Left ventricle myocardium superior (tissue), 1 donor: ENCODE measurements at regions not wholly inside any gene's neighbourhood (a gene's known extent, or its start where the extent isn't known, plus 50 kb on each side); places are given as distances from the start of the nearest gene placed in this dataset.

Experiments
- ATAC-seq: fragments of 200-7000 bp; cut with Tn5 transposase; one replicate; pipeline ENCODE4 v1.9.1; 2020; ENCODE audit warnings: mild to moderate bottlenecking, moderate library complexity
- DNase-seq: peaks from one replicate; pipeline ENCODE4 v3.0.0-alpha.2; 2020
- intact Hi-C: fragments of 100-400 bp; cut with micrococcal nuclease; formaldehyde crosslinking; loops from one replicate; pipeline ENCODE4 v1.11.0; 2022
- donor health status: DM: no; HTN: yes; CAD: no; lungs with severe emphysema.

DNA sequence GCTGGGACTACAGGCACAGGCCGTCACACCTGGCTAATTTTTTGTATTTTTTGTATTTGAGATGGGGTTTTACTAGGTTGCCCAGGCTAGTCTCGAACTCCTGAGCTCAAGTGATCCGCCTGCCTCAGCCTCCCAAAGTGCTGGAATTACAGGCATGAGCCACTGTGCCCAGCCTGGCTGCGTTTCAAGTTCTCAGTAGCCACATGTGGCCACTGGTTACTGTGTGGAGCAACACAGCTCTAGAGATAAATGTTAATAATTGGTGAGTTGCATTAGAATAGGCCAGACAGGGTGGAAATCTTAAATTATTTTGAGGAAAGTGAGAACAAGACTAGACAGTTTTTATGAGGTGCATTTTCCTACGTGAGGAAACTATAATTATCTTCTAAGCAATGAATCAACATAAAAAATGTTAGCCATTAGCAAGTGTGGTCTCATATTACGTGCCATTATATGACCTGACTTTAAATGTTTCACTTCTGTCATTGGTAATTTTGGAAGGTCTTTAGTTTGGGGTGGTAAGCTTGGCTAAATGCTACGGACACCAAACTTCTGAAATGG, 129.6 kb downstream of the PLEKHG1 start:
- intact Hi-C loops: no loop called here
- DNase-seq: no peak
- no peak for ATAC-seq

DNA sequence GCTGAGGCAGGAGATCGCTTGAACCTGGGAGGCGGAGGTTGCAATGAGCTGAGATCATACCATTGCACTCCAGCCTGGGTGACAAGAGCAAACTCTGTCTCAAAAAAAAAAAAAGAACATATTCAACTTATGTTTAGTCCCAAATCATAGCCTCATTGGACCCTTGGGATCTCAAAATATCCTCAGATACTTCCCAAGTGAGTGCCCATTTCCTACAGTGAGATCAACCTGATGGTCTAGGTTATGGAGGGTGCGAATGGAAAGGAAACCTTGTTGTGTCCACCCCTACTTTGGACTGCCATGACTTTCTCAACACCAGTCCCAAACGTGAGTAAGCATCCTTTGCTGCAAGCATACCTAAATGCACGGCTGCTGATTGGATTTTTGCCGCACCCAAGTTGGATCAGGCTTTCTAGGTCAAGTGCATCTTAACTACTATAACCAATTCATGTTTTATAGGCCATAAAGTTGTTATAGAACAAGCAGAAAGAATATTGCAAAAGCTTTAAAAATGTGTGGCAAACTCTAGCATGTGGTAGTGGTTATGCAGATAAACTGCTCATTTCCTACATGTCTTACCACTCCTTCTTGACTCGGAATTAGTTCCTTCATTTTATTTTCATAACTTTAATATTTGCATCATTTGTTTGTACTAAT, 131.2 kb downstream of the PLEKHG1 start:
- intact Hi-C loops: no loop called here
- no peak for DNase-seq
- ATAC-seq: no peak

DNA sequence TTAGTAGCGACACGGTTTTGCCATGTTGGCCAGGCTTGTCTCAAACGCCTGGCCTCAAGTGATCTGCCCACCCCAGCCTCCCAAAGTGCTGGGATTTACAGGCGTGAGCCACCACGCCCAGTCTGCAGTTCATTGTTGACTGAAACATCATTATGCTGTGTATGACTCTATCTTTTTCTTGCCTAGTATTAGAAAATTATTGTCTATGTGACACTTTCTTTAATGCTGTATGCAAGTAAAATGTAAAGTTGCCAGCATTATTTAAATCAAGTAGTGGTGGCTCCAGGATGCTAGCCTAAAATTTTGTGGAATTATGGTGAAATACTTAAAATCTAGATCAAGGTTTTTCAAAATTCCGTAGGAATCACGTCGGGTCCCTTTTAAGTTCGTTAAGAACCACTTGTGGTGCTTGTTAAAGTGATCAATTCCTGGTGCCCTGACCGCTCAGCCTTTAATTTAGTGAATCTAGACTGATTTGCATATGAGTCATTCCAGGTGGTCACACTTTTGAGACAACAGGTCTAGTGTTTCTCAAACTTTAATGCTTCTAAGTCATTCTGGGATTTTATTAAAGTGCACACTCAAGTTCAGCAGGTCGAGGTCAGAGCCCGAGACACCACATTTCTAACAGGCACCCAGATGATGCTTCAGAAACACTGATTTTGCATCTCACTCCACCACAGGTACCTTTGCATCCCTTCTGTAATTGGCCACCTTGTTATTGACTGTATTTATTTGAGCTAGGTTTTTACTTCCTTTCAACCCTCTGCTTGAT, 132.6 kb upstream of the MTHFD1L start:
- intact Hi-C loops: no loop called here
- ATAC-seq: no peak

DNA sequence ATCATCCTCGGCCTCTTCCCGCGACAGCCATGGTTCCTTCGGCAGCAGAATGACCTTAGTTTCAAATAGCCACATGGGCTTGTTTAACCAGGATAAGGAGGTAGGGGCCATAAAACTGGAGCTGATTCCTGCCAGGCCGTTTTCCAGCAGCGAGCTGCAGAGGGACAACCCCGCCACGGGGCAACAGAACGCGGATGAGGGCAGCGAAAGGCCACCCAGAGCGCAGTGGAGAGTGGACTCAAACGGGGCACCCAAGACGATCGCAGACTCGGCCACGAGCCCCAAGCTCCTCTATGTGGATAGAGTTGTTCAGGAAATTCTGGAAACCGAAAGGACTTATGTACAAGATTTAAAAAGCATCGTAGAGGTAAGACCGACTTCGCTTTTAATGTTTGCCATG, 131.8 kb upstream of the MTHFD1L start:
- no peak for DNase-seq
- intact Hi-C loops: no loop called here
- no peak for ATAC-seq

More for the DNA sequence above, 132.6 kb upstream of the MTHFD1L start:
- no peak for DNase-seq

DNA sequence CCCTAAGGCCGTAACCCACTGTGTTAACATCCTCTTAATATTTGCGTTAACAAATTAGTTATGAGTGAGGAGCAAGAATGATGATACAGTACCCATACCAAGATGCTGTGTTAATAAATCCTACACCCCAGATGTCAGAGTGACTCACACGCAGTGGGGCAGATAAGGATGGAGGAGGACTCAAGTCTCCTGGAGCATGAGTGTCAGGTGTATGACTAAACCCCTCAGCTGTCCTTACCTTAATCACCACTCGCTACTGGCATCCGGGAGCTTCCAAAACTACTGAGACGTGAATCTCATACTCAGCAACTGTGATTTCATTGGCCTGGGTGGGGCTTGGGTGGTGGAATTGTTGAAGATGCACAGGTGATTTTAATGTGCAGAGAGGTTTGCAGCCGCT, 131.3 kb upstream of the MTHFD1L start:
- DNase-seq: no peak
- intact Hi-C loops: no loop called here
- ATAC-seq: no peak

DNA sequence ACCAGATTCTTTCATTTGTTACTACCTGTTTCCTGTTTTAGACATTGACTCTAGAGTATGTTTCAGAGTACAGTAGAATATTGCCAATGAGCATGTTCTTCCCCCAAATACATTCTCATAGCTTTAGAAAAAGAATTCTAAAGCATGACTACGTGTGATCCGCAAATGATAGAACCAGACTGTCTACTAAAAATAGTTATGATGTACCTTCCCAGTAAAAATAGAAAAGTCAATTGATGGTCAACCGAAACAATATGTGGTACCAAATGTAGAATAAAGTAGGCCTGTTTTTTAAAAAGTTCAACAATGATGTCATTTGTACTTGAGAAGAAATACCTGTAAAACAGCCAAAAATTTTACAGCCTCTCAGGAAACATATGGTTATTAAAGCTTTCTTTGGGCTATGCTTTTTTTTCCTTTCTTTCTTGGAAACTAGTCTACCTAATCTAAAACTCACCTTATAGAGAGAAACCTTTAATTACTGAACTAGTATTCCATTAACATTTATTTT, 130.1 kb upstream of the MTHFD1L start:
- intact Hi-C loops: no loop called here
- DNase-seq (no peak), ATAC-seq (no peak)

DNA sequence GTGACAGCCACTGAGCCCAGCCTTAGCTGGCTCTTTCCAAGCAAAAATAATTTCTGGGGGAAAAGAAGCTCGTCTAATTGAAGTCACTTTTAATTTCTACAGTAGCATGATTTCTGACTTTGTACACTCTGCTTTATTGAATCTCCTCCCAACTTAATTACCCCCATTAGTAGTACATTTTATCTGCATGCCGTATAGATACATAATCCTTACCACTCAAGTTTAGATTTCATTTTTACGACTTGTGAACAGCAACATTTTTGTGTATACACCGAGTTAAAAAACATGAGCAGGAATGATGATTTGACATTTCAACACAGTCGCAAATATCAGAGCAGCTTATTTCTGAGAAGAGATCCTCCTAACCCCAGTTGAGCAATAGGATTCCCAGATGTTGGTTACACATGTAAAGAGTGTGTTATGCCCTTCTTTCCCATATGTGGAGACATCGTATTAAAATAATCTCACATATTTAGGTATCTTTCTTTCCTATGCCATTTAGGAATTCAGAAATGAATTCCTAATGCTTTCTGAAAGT, 127.3 kb upstream of the MTHFD1L start:
- intact Hi-C loops: no loop called here
- no peak for DNase-seq
- ATAC-seq: no peak

DNA sequence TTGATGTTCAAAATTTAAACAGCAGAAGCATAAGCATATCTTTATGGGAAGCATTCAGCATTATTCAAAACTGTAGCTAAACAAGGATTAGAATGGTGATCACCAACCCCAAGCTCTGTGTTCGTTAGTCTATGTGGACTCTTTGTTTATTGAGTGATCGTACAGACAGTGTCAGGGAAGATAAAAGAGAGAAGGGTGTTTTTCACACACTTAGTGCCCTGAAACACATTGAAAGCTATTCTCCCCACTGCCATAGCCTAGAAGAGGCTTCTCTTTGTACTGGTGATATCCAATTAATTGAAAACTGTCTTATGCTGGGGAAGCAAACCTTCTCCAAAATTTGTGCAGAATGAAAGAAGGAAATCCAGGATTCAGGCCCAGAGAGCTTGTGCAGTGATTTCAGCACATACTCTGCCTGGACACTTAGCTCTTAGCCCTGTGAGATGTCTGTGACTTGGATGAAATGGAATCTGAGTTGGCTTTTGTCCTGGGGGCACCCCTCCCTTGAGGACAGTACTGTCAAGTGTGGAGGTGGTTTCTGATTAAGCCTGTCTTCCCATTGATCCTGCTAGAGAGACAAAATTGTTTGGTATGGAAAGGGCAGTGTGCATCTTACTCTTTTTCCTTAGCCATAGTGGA, 125.7 kb upstream of the MTHFD1L start:
- ATAC-seq (peak; percentile 74), DNase-seq (no peak)
- intact Hi-C loops: no loop called here

DNA sequence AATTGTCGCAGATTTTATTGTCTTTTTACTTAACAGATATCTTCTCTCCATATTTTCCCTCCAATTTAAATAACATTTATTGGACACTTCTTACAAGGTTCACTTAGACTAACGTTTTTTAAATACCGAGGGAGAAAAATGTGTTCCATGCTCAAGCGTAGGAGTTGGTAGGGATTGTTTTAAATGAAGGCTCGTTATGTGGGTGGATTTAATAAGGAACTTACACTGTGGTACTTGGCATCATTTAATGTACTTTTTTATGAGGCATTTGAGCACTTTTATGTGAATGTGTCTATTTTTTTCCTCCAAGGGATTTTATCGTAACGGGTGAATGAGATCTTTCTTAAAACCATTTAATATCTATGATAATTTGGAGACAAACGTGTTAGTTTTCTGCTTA, 125.0 kb upstream of the MTHFD1L start:
- intact Hi-C loops: no loop called here
- ATAC-seq: no peak

DNA sequence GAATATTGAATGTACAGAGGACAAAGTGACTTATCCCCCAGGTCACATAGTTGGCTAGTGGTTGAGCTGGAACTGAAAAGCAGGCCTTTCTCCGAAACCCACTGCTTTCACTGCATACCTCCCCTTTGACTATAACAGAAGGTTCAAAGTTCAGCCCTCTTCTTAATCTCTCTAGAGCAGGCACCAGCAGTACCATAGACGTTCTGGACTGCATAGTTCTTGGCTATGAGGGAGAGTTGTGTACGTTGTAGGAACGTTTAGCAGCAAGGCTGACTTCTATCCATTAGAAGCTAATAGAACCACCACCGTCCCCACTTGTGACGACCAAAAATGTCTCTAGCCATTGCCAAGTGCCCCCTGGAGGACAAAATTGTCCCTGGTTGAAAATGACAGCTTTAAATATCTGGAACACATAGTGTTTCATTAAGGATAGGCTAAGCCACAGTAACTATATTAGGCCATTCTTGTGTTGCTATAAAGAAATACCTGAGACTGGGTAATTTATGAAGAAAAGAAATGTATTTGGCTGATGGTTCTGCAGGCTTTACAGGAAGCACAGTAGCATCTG, 123.8 kb upstream of the MTHFD1L start:
- ATAC-seq (no peak), DNase-seq (no peak)
- intact Hi-C loops: no loop called here

More for the DNA sequence above, 125.0 kb upstream of the MTHFD1L start:
- no peak for DNase-seq

DNA sequence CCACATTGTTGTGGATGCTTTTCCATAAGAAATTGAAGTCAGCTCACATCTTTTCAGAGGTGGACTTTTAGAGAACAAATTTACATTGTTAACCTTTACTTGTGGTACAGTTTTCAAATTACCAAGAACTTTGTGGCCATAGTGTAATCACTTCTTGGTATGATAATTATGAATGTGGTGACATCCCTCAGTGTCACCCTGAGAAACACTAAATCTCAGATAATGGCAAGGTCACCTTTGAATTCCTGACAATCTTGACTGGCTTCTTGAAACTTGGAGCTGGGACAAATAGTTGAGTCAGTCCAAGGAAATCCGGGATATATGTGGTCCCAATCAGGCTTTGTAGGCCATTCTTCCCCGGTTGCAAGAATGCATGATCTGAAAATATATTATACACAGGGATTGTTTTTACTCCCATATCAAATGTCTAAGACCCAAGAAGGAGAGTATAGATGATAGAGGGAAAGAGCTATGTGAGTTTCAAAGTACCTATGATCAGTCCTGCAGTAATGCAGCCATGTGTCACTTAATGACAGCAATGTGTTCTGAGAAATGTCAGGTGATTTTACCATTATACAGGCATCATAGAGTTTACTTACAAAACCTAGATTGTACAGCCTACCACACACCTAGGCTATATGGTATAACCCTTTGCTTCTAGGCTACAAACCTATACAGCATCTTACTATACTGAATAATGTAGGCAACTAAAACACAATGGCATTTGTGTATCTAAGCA, 120.8 kb upstream of the MTHFD1L start:
- ATAC-seq (peak; percentile 46), DNase-seq (no peak)
- intact Hi-C loops: no loop called here

DNA sequence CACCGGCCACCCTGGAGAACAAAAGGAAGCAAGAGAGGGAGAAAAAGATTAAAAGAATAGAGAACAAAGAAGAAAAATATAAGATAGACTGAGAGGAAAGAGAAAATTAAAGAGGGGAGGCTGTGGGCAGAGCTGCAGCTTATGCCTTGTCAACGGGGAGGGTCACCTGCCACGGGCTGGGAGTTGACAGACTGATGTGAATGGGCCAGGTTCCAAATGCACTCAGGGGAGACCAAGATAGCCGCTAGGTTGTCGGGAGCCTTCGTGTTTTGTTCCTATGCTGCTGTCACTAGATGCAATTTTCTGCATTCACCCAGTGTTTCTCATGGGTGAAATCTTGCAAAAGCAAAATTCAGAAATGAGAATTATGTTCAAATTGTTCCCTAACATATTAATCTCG, 119.6 kb upstream of the MTHFD1L start:
- peak; percentile 96 for ATAC-seq
- peak; percentile 69 for DNase-seq
- intact Hi-C loops: no loop called here

DNA sequence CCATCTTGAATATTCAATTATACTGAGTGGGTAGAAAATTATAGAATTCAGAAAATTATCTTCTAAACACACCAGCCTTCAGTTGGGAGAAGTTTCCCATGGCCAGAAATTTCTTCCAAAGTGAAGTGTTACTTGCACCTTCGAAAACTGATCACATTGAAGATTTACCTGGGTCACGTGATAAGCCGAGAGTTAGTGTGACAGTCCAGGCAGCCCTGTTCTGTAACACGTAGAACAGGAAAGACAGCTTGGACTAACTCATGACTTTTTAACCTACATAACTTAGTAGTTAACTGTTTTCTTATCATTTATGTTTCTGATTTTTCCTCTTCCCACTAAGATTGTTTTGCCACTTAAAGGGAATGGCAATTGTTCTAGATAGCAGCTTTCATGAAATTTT, 118.3 kb upstream of the MTHFD1L start:
- DNase-seq: no peak
- intact Hi-C loops: no loop called here
- ATAC-seq: no peak

DNA sequence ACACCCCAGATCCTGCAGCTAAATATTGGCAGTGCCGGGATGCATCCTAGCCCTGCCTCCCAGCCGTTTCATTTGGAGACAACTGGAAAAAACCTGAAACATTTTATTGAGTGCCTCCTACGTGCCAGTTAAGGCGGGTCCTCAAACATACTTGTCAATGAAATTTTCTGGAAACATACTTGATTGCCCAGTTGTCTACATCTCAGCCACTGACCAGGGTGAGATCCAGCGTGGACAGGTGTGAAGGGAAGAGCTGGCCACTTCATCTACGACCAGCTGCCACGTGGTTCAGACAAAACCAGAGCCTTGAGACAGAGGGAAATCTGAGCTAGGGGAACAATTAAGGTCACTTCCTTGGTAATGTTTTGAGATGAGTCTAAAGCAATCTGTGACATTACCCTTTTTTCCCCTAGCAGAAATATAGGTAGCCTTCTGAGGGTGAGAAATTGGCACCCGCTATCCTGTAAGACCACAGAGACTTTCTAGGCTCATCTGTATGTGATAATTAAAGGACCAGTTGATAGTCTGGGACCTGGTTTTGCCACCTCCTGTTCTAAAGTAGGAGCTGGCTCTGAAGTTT, 116.3 kb upstream of the MTHFD1L start:
- ATAC-seq (no peak), DNase-seq (no peak)
- intact Hi-C loops: no loop called here

DNA sequence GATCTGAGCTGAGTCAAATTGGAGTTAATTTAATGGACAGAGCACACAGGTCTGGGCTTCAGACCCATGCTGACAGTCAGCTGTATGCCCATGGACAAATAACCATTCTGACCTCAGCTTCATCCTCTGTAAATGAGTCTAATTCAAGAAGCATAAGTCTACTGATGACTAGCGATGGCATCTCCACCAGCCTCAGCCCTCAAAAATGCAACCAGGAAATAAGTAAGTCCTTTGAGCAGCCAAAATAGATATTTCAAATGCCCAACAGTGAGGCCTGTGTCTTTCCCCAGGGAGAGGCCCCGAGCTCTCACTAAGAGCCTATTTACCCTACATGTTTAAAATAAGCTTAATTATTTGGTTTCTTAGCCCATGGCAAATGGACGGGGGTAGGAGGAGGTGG, 114.2 kb upstream of the MTHFD1L start:
- intact Hi-C loops: no loop called here
- DNase-seq (no peak), ATAC-seq (no peak)

DNA sequence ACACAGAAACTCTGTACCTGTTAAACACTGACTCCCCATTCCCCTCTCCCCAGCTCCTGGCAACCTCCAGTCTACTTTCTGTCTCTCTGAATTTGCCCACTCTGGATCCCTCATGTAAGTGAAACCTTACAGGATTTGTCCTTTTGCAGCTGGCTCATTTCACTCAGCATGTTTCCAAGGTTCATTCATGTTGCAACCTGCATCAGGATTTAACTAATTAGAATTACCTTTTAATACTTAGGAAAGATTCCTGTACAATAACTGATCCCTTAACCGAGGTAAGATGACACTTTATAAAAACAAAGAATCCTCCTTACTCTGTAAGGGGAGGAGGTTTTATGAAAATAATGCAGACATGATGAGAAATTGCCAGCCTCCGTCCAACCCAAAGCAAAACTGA, 113.1 kb upstream of the MTHFD1L start:
- intact Hi-C loops: no loop called here
- DNase-seq: no peak
- ATAC-seq: no peak

DNA sequence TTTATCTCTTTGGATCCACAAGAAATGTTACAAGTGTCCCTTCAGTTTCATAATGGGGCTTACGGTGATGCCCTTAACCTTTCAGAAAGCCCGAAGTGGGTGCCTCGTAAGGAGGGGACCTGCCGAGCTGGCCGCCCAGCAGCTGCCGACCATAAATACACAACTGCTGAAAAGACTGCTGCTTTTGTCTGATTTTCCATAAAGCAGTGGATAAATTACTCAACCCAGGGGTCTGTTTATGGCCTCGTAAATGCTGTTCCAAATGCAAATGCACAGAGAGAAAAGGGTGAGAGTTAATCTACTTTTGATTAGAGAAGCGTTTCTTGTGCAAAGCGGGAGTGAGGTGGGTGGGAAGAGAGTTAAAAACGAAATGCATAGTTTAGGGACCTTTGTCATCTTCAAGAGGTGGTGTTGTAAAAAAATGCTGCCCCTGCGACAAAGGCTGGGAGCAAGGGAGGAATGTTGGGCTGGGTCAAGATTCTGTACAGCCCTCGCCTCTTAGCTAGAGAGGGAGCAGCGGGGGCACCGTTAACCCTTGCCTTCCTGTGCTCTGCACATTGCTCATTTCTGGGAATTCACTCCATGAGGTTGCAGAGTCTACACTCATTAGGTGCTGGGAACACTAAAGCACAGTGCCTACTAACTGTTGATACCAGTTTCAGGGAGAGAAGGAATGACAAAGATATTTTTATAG, 112.0 kb upstream of the MTHFD1L start:
- peak; percentile 40 for ATAC-seq
- no peak for DNase-seq
- intact Hi-C loops: no loop called here

DNA sequence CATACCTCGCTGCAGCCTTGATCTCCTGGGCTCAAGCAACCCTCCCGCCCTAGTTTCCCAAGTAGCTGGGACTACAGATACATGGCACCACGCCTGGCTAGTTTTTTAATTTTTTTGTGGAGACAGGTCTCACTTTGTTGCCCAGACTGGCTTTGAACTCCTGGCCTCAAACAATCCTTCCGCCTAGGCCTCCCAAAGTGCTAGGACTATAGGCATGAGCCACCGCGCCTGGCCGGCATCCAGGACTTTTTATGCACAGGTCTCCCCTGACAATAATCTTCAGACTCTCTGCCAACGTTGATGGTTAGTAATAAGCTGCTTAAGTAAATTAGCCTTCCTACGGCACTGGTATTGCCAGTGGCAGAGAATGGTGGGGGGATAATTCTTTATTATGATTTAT, 110.5 kb upstream of the MTHFD1L start:
- intact Hi-C loops: no loop called here
- no peak for ATAC-seq

More for the DNA sequence above, 110.5 kb upstream of the MTHFD1L start:
- DNase-seq: no peak
